Activated T-helper 1 cell treated with Interleukin-2 at 50 U/mL for 16 hours (primary cell): ENCODE measurements at regions not wholly inside any gene's neighbourhood (a gene's known extent, or its start where the extent isn't known, plus 50 kb on each side); places are given as distances from the start of the nearest gene placed in this dataset.
"Not testable (repeated sequence)": the region's sequence is repeated elsewhere in the genome, so short reads cannot be mapped to it uniquely, and the experiment has no call there.

ENCODE experiments used
- DNase-seq: peaks from one replicate; pipeline ENCODE4 v3.0.0-alpha.2; 2020; ENCODE audit warnings: low read depth

GRCh38 chr5:39696672-39697398 is 272.1 kb upstream of the DAB2 start:
- DNase-seq: no peak

- DNase-seq: no peak
Observed at GRCh38 chr5:39691993-39692392, 267.2 kb upstream of the DAB2 start.

- no peak for DNase-seq
Observed at GRCh38 chr5:39691136-39691535, 266.4 kb upstream of the DAB2 start.

- DNase-seq: no peak
Observed at GRCh38 chr5:39689919-39690318, 265.1 kb upstream of the DAB2 start.

- not testable (repeated sequence) for DNase-seq
Observed at GRCh38 chr5:39687924-39688323, 263.1 kb upstream of the DAB2 start.

- no peak for DNase-seq
Observed at GRCh38 chr5:39680213-39680612, 255.4 kb upstream of the DAB2 start.

- DNase-seq: no peak
Observed at GRCh38 chr5:39678534-39678933, 253.8 kb upstream of the DAB2 start.

- no peak for DNase-seq
Observed at GRCh38 chr5:39675676-39676075, 250.9 kb upstream of the DAB2 start.

- no peak for DNase-seq
Observed at GRCh38 chr5:39674209-39675082, 249.7 kb upstream of the DAB2 start.

GRCh38 chr5:39671561-39671961 is 246.8 kb upstream of the DAB2 start:
- no peak for DNase-seq

- no peak for DNase-seq
Observed at GRCh38 chr5:39670955-39671354, 246.2 kb upstream of the DAB2 start.

- no peak for DNase-seq
Observed at GRCh38 chr5:39670391-39670790, 245.6 kb upstream of the DAB2 start.

- DNase-seq: no peak
Observed at GRCh38 chr5:39668980-39669379, 244.2 kb upstream of the DAB2 start.

- no peak for DNase-seq
Observed at GRCh38 chr5:39665328-39665727, 240.5 kb upstream of the DAB2 start.

GRCh38 chr5:39662945-39663344 is 238.2 kb upstream of the DAB2 start:
- no peak for DNase-seq

- no peak for DNase-seq
Observed at GRCh38 chr5:39661026-39661779, 236.4 kb upstream of the DAB2 start.

GRCh38 chr5:39660020-39660419 is 235.2 kb upstream of the DAB2 start:
- DNase-seq: no peak

- no peak for DNase-seq
Observed at GRCh38 chr5:39658866-39659265, 234.1 kb upstream of the DAB2 start.

GRCh38 chr5:39657943-39658342 is 233.2 kb upstream of the DAB2 start:
- DNase-seq: no peak

GRCh38 chr5:39656600-39656999 is 231.8 kb upstream of the DAB2 start:
- no peak for DNase-seq

GRCh38 chr5:39654715-39655114 is 229.9 kb upstream of the DAB2 start:
- DNase-seq: no peak

- DNase-seq: not testable (repeated sequence)
Observed at GRCh38 chr5:39652481-39652880, 227.7 kb upstream of the DAB2 start.

- no peak for DNase-seq
Observed at GRCh38 chr5:39652036-39652435, 227.3 kb upstream of the DAB2 start.
